Natural killer cell (primary cell): ENCODE measurements at regions not wholly inside any gene's neighbourhood (a gene's known extent, or its start where the extent isn't known, plus 50 kb on each side); places are given as distances from the start of the nearest gene placed in this dataset.
A peak's percentile ranks its signal among the peaks of the same experiment; 100 is the strongest.

Source experiments
- ATAC-seq, 3 donors: fragments of 150-1000 bp in 2 of 3; fragments of 200-7000 bp in 1 of 3; cut with Tn5 transposase; 1 replicate in 1 of 3; 2 replicates in 2 of 3; pipeline ENCODE4 v1.10.0; 2021; ENCODE audit warnings: mild to moderate bottlenecking in 2 of 3, moderate library complexity in 2 of 3
- DNase-seq, 2 donors: peaks; one replicate each; pipeline versions ENCODE4 v3.0.0 to v3.0.0-alpha.2; 2013 to 2021; ENCODE audit warnings: mixed read lengths in 1 of 2
- H3K27ac ChIP-seq: one replicate; pipeline ENCODE4 v1.5.1; 2013; ENCODE audit warnings: mild to moderate bottlenecking, low read length
- H3K27me3 ChIP-seq: one replicate; pipeline ENCODE4 v1.6.1; 2013; ENCODE audit warnings: low read length; ENCODE audit not compliant: control insufficient read depth, insufficient read depth
- H3K36me3 ChIP-seq: one replicate; pipeline ENCODE4 v1.6.1; 2013; ENCODE audit warnings: low read length; ENCODE audit not compliant: control insufficient read depth, insufficient read depth
- H3K4me1 ChIP-seq: one replicate; pipeline ENCODE4 v1.6.1; 2013; ENCODE audit warnings: low read length; ENCODE audit not compliant: control insufficient read depth, insufficient read depth
- H3K4me3 ChIP-seq: one replicate; pipeline ENCODE4 v1.5.1; 2013; ENCODE audit warnings: low read length
- H3K9me3 ChIP-seq: one replicate; pipeline ENCODE4 v1.6.1; 2013; ENCODE audit warnings: low read length; ENCODE audit not compliant: control insufficient read depth, insufficient read depth
- H3K27ac Mint-ChIP-seq, 2 donors: one replicate each; pipeline ENCODE4 v1.8.0; 2022; ENCODE audit warnings: mild to moderate bottlenecking in 2 of 2, mixed read lengths in 2 of 2, moderate library complexity in 1 of 2
- H3K27me3 Mint-ChIP-seq, 2 donors: one replicate each; pipeline ENCODE4 v1.8.0; 2022; ENCODE audit warnings: low read depth in 2 of 2, mixed read lengths in 2 of 2
- H3K36me3 Mint-ChIP-seq: one replicate; pipeline ENCODE4 v1.8.0; 2022; ENCODE audit warnings: mixed read lengths
- H3K4me1 Mint-ChIP-seq, 2 donors: one replicate each; pipeline ENCODE4 v1.8.0; 2022; ENCODE audit warnings: mixed read lengths in 2 of 2
- H3K4me3 Mint-ChIP-seq: one replicate; pipeline ENCODE4 v1.8.0; 2022; ENCODE audit warnings: mild to moderate bottlenecking, moderate library complexity, mixed read lengths
- H3K9me3 Mint-ChIP-seq, 2 donors: one replicate each; pipeline ENCODE4 v1.8.0; 2022; ENCODE audit warnings: mixed read lengths in 2 of 2
- WGBS: methylation state at CpG from one replicate; pipeline ENCODE4 v1.1.7; 2013; ENCODE audit warnings: missing lambda C conversion rate; ENCODE audit not compliant: insufficient coverage; 5-methylcytosine and 5-hydroxymethylcytosine counted together
- intact Hi-C: fragments of 100-400 bp; cut with micrococcal nuclease; formaldehyde crosslinking; loops from one replicate; pipeline ENCODE4 v1.14.2; 2022
- TF ChIP-seq, protein P1 (sequence below): fragments of 200-600 bp; IDR thresholded peaks from one replicate; pipeline ENCODE4 v1.8.0; 2022; ENCODE audit warnings: antibody characterized with exemption

DNA sequence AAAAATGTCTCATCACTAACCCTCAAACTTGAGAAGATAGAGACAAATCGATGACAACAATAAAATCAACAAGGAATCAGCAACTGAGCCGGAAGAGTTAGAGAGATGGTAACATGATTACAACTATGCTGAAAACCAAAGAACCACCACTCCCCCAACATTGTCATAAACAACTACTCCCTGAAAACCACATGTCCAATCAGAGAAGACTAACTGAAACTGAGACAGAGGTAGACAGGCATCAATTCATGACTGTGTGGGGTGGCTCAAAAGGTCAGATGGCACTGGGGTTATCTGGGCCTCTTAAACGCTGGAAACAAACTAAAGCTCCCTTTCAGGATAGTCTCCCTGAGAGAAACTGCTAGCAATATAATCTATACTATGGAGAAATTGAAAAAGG, 488.8 kb downstream of the KCTD12 start:
- Mint-ChIP-seq H3K4me3 (peak overlapping the region; percentile 60), H3K36me3 (peaks cover 12% of the 10 kb centered on the region)

DNA sequence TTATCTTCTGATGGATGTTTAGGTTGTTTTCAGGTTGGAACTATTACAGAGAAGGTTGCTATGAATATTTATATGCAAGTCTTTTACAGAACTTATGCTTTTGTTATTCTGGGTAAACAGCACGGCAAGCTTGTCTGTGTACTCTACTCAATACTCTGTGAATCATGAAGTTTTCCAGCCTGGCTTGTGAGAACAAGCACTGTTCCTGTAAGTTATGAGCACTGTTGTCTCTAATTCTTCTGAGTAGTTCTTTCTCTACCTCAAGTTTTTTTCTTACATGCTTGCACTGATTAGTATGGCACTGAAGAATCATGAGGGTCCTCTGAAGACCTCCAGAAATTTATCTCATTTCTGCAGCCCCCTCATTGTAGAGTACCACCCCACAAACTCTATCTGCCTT, 496.9 kb downstream of the KCTD12 start:
- Histone ChIP-seq H3K4me1 (no peaks in the 10 kb centered on the region), H3K27ac (no peak overlapping the region), H3K36me3 (no peaks in the 10 kb centered on the region), H3K27me3 (no peaks in the 10 kb centered on the region), H3K9me3 (no peaks in the 10 kb centered on the region), H3K4me3 (no peak overlapping the region)
- DNase-seq (no peak), ATAC-seq (no peak)
- no peaks in the 10 kb centered on the region for H3K4me1 Mint-ChIP-seq
- H3K27me3 Mint-ChIP-seq, result no peaks in the 10 kb centered on the region
- TF ChIP-seq, protein P1, sequence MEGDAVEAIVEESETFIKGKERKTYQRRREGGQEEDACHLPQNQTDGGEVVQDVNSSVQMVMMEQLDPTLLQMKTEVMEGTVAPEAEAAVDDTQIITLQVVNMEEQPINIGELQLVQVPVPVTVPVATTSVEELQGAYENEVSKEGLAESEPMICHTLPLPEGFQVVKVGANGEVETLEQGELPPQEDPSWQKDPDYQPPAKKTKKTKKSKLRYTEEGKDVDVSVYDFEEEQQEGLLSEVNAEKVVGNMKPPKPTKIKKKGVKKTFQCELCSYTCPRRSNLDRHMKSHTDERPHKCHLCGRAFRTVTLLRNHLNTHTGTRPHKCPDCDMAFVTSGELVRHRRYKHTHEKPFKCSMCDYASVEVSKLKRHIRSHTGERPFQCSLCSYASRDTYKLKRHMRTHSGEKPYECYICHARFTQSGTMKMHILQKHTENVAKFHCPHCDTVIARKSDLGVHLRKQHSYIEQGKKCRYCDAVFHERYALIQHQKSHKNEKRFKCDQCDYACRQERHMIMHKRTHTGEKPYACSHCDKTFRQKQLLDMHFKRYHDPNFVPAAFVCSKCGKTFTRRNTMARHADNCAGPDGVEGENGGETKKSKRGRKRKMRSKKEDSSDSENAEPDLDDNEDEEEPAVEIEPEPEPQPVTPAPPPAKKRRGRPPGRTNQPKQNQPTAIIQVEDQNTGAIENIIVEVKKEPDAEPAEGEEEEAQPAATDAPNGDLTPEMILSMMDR, result no peak
- no peaks in the 10 kb centered on the region for H3K36me3 Mint-ChIP-seq
- WGBS, result 94% methylated on average over 1 of the region's 1 CpG
- H3K9me3 Mint-ChIP-seq, result peaks cover 2% of the 10 kb centered on the region in 2 donors
- intact Hi-C loops, result no loop called here
- H3K27ac Mint-ChIP-seq, result no peak overlapping the region
- no peak overlapping the region for H3K4me3 Mint-ChIP-seq

More for the DNA sequence above, 488.8 kb downstream of the KCTD12 start:
- H3K9me3 ChIP-seq, result no peaks in the 10 kb centered on the region
- H3K4me1 Mint-ChIP-seq, result peaks cover 11 to 15% of the 10 kb centered on the region in 2 donors
- intact Hi-C loops, result no loop called here
- peak overlapping the region; percentile 53 to 73 for H3K27ac Mint-ChIP-seq
- DNase-seq (peak in 1 of 2 donors; percentile 28), ATAC-seq (peak; percentile 41 to 82 (median 73))
- peaks cover 0 to 3% of the 10 kb centered on the region in 2 donors for H3K9me3 Mint-ChIP-seq
- H3K36me3 ChIP-seq, result no peaks in the 10 kb centered on the region
- TF ChIP-seq, protein P1, result no peak
- no peaks in the 10 kb centered on the region for H3K27me3 Mint-ChIP-seq
- H3K4me3 ChIP-seq, result no peak overlapping the region
- no peak overlapping the region for H3K27ac ChIP-seq
- no peaks in the 10 kb centered on the region for H3K27me3 ChIP-seq
- 83% methylated on average over 2 of the region's 3 CpGs for WGBS
- H3K4me1 ChIP-seq, result no peaks in the 10 kb centered on the region

DNA sequence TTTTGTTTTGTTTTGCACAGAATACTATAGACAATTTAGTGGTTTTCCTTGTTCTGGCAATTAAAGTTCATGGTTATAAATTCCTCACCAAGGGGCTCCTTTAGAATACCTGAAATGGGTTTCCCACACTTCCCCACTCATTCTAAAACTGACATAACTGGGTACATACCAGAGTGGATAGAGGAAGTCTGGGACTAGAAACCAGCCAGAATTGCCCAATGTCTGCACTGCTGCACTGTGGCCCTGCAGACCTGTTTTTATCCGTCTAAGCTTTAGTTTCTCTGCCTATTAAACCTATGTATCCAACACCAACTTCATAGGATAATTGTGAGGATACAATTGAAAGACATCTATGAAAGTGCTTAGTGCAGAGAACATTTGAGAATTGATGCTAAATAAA, 498.6 kb downstream of the KCTD12 start:
- 60% methylated on average over 1 of the region's 1 CpG for WGBS
- H3K4me1 ChIP-seq, result no peaks in the 10 kb centered on the region
- H3K27me3 Mint-ChIP-seq, result no peaks in the 10 kb centered on the region
- no peak overlapping the region for H3K27ac Mint-ChIP-seq
- no peak for DNase-seq
- no peak overlapping the region for H3K4me3 ChIP-seq
- TF ChIP-seq, protein P1, result no peak
- no peak for ATAC-seq
- H3K36me3 ChIP-seq, result no peaks in the 10 kb centered on the region
- intact Hi-C loops, result no loop called here
- no peak overlapping the region for H3K4me3 Mint-ChIP-seq
- H3K4me1 Mint-ChIP-seq, result no peaks in the 10 kb centered on the region
- no peaks in the 10 kb centered on the region for H3K9me3 ChIP-seq
- H3K36me3 Mint-ChIP-seq, result no peaks in the 10 kb centered on the region
- no peak overlapping the region for H3K27ac ChIP-seq
- H3K27me3 ChIP-seq, result no peaks in the 10 kb centered on the region
- peaks cover 2 to 4% of the 10 kb centered on the region in 2 donors for H3K9me3 Mint-ChIP-seq

DNA sequence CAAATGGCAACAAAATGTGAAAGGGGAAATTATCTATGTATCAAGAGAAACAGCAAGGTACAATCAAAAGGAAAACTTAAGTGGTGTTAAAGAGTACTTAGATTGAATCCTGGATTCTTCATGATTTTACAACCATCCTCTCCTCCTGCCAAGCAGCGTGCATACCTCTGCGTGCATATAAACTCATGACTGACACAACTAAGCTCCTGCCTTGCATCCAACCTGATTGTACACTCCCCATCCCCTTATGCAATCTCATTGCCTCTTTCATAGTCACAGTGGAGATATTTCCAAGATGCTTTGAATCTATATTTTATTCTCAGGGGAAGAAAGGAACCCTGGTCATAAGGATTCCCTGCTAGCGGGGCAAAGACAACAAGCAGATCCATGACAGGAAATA, 499.9 kb downstream of the KCTD12 start:
- H3K27ac Mint-ChIP-seq, result no peak overlapping the region
- intact Hi-C loops, result no loop called here

More for the DNA sequence above, 499.9 kb downstream of the KCTD12 start:
- Mint-ChIP-seq H3K4me3 (no peak overlapping the region), H3K27me3 (no peaks in the 10 kb centered on the region), H3K9me3 (peaks cover 0 to 2% of the 10 kb centered on the region in 2 donors), H3K36me3 (no peaks in the 10 kb centered on the region), H3K4me1 (no peaks in the 10 kb centered on the region)
- no peaks in the 10 kb centered on the region for H3K27me3 ChIP-seq
- DNase-seq (no peak), ATAC-seq (no peak)
- no peak overlapping the region for H3K4me3 ChIP-seq
- H3K9me3 ChIP-seq, result no peaks in the 10 kb centered on the region
- H3K4me1 ChIP-seq, result no peaks in the 10 kb centered on the region
- no peaks in the 10 kb centered on the region for H3K36me3 ChIP-seq
- TF ChIP-seq, protein P1, result no peak
- WGBS, result 89% methylated on average over 3 of the region's 3 CpGs
- H3K27ac ChIP-seq, result no peak overlapping the region
